IMR-90 (cell line): ENCODE measurements at regions not wholly inside any gene's neighbourhood (a gene's known extent, or its start where the extent isn't known, plus 50 kb on each side); places are given as distances from the start of the nearest gene placed in this dataset.
"Not testable (repeated sequence)": the region's sequence is repeated elsewhere in the genome, so short reads cannot be mapped to it uniquely, and the experiment has no call there.

Experiments
- ATAC-seq: fragments of 200-7000 bp; cut with Tn5 transposase; 2 replicates; pipeline ENCODE4 v1.9.1; 2020; ENCODE audit warnings: low read depth, mild to moderate bottlenecking, moderate library complexity
- BruUV-seq: library from RNA; stranded (reverse); fragments of 400-500 nt; replicated peaks from 2 replicates; lab custom pipeline; 2021; lab: Mats Ljungman, UMichigan
- CTCF ChIA-PET: fragments of 300-600 bp; formaldehyde crosslinking; extraction: SDS; loops from one replicate; lab custom pipeline; 2021; ENCODE audit warnings: antibody characterized with exemption; lab: Yijun Ruan, JAX
- POLR2A ChIA-PET: fragments of 300-600 bp; sonication (Branson Sonifier 250); formaldehyde crosslinking; loops from one replicate; lab custom pipeline; 2022; ENCODE audit warnings: antibody characterized with exemption; ENCODE audit not compliant: unreplicated experiment; lab: Charles Lee
- DNase-seq: peaks from one replicate; pipeline ENCODE4 v3.0.0; 2013
- H2AFZ ChIP-seq: replicated peaks from 2 replicates; pipeline ENCODE3; 2013; ENCODE audit warnings: low read length, mild to moderate bottlenecking; ENCODE audit not compliant: poor library complexity
- H2AK5ac ChIP-seq: 2 replicates; pipeline ENCODE4 v1.6.1; 2013; ENCODE audit warnings: low read depth, low read length, inconsistent platforms
- H2AK9ac ChIP-seq: replicated peaks from 2 replicates; pipeline ENCODE3; 2013; ENCODE audit warnings: mild to moderate bottlenecking, low read depth, low read length, moderate library complexity; ENCODE audit not compliant: poor library complexity
- H2BK120ac ChIP-seq: 2 replicates; pipeline ENCODE4 v1.6.1; 2013; ENCODE audit warnings: low read depth, low read length, inconsistent platforms
- H2BK15ac ChIP-seq: 3 replicates; pipeline ENCODE4 v1.6.1; 2013; ENCODE audit warnings: low read depth, low read length, inconsistent platforms
- H2BK20ac ChIP-seq: 2 replicates; pipeline ENCODE4 v1.6.1; 2013; ENCODE audit warnings: low read depth, mild to moderate bottlenecking, inconsistent platforms, low read length, moderate library complexity
- H2BK5ac ChIP-seq: 2 replicates; pipeline ENCODE4 v1.6.1; 2013; ENCODE audit warnings: mild to moderate bottlenecking, low read depth, low read length, inconsistent platforms; ENCODE audit not compliant: poor library complexity, severe bottlenecking
- H3K14ac ChIP-seq: replicated peaks from 2 replicates; pipeline ENCODE4 v1.6.1; 2013; ENCODE audit warnings: low read depth, low read length, inconsistent platforms
- H3K18ac ChIP-seq: 2 replicates; pipeline ENCODE4 v1.6.1; 2013; ENCODE audit warnings: low read depth, low read length, control low read depth
- H3K23ac ChIP-seq: 2 replicates; pipeline ENCODE4 v1.6.1; 2013; ENCODE audit warnings: low read depth, low read length, inconsistent platforms
- H3K27ac ChIP-seq: 2 replicates; pipeline ENCODE4 v1.5.1; 2013; ENCODE audit warnings: mild to moderate bottlenecking, control low read depth, low read length; ENCODE audit not compliant: insufficient read depth
- H3K27me3 ChIP-seq: 2 replicates; pipeline ENCODE4 v1.6.1; 2013; ENCODE audit warnings: low read length; ENCODE audit not compliant: control insufficient read depth, insufficient read depth
- H3K36me3 ChIP-seq: 2 replicates; pipeline ENCODE4 v1.6.1; 2013; ENCODE audit warnings: low read length, mixed read lengths; ENCODE audit not compliant: control insufficient read depth, insufficient read depth
- H3K4ac ChIP-seq: 2 replicates; pipeline ENCODE4 v1.6.1; 2013; ENCODE audit warnings: low read depth, low read length, inconsistent platforms
- H3K4me1 ChIP-seq: 2 replicates; pipeline ENCODE4 v1.6.1; 2013; ENCODE audit warnings: low read length, mixed read lengths; ENCODE audit not compliant: control insufficient read depth, insufficient read depth
- H3K4me2 ChIP-seq: 2 replicates; pipeline ENCODE4 v1.6.1; 2013; ENCODE audit warnings: low read depth, mild to moderate bottlenecking, control low read depth, low read length, moderate library complexity
- H3K4me3 ChIP-seq: 2 replicates; pipeline ENCODE4 v1.5.1; 2013; ENCODE audit warnings: low read depth, mild to moderate bottlenecking, control low read depth, low read length, moderate library complexity; ENCODE audit not compliant: insufficient read depth
- H3K56ac ChIP-seq: 2 replicates; pipeline ENCODE4 v1.6.1; 2013; ENCODE audit warnings: low read length, inconsistent platforms; ENCODE audit not compliant: insufficient read depth; ENCODE audit errors: extremely low read depth
- H3K79me1 ChIP-seq, 2 experiments: 2 replicates each; pipeline ENCODE4 v1.6.1; 2013; ENCODE audit warnings: low read length in 2 of 2, inconsistent platforms in 1 of 2, low read depth in 1 of 2
- H3K9ac ChIP-seq: 2 replicates; pipeline ENCODE4 v1.6.1; 2013; ENCODE audit warnings: low read depth, low read length, control low read depth
- H3K9me1 ChIP-seq: 2 replicates; pipeline ENCODE4 v1.6.1; 2013; ENCODE audit warnings: low read length, inconsistent platforms; ENCODE audit not compliant: insufficient read depth
- H3K9me3 ChIP-seq: 2 replicates; pipeline ENCODE4 v1.6.1; 2013; ENCODE audit warnings: low read length; ENCODE audit not compliant: control insufficient read depth, insufficient read depth
- H4K20me1 ChIP-seq: 2 replicates; pipeline ENCODE4 v1.6.1; 2013; ENCODE audit warnings: low read length, inconsistent platforms; ENCODE audit not compliant: insufficient read depth
- H4K5ac ChIP-seq: 2 replicates; pipeline ENCODE4 v1.6.1; 2013; ENCODE audit warnings: mild to moderate bottlenecking, low read depth, low read length, control low read depth
- H4K8ac ChIP-seq, 2 experiments: 2 replicates each; pipeline ENCODE4 v1.6.1; 2013; ENCODE audit warnings: low read depth in 2 of 2, low read length in 2 of 2, control low read depth in 1 of 2, inconsistent platforms in 1 of 2
- H4K91ac ChIP-seq: 2 replicates; pipeline ENCODE4 v1.6.1; 2013; ENCODE audit warnings: low read depth, low read length, inconsistent platforms; ENCODE audit not compliant: insufficient read depth
- WGBS, 2 experiments: methylation state at CpG; one replicate each; pipeline versions ENCODE4 v1.1.5 to v1.1.7; 2013; ENCODE audit warnings: missing lambda C conversion rate in 2 of 2; ENCODE audit not compliant: insufficient read length in 1 of 2; ENCODE audit errors: extremely low coverage in 2 of 2; 5-methylcytosine and 5-hydroxymethylcytosine counted together
- dilution Hi-C: fragments of 300-500 bp; cut with HindIII; formaldehyde crosslinking; loops from one replicate; pipeline ENCODE4 v1.14.3; 2018; ENCODE audit warnings: low sequenced_read_pairs; ENCODE audit not compliant: unreplicated experiment
- in situ Hi-C: fragments of 300-500 bp; cut with MboI; formaldehyde crosslinking; loops from 3 replicates; pipeline ENCODE4 v1.14.3; 2019; ENCODE audit warnings: low sequenced_read_pairs, inconsistent platforms, mixed read lengths
- intact Hi-C: fragments of 100-400 bp; cut with micrococcal nuclease; formaldehyde crosslinking; loops from 2 replicates; pipeline ENCODE4 v1.10.0; 2022
- TF ChIP-seq, protein P1 (sequence below): conservative IDR thresholded peaks from 2 replicates; pipeline ENCODE4 v1.5.1; 2012; ENCODE audit warnings: mild to moderate bottlenecking, low read depth, low read length, improper control_type of control experiment

- H3K9ac ChIP-seq = no peak overlapping the region
- no peak overlapping the region for H3K18ac ChIP-seq
- H2BK120ac ChIP-seq = no peak overlapping the region
- no TSS peak for BruUV-seq
- no peak overlapping the region for H3K4ac ChIP-seq
- no peak overlapping the region for H3K4me2 ChIP-seq
- CTCF ChIA-PET = no interaction called here
- H3K4me3 ChIP-seq = no peak overlapping the region
- H3K27ac ChIP-seq = no peak overlapping the region
- H2AFZ ChIP-seq = no peak overlapping the region
- no peak overlapping the region for H3K56ac ChIP-seq
- H2AK9ac ChIP-seq = no peak overlapping the region
- no peak overlapping the region for H3K14ac ChIP-seq
- H2BK5ac ChIP-seq = no peak overlapping the region
- H4K5ac ChIP-seq = no peak overlapping the region
- dilution Hi-C loops (no loop called here), intact Hi-C loops (no loop called here), in situ Hi-C loops (no loop called here)
- no peaks in the 10 kb centered on the region for H3K79me1 ChIP-seq
- no peaks in the 10 kb centered on the region for H3K27me3 ChIP-seq
- H3K4me1 ChIP-seq = no peaks in the 10 kb centered on the region
- H4K8ac ChIP-seq = no peak overlapping the region
- no peak overlapping the region for H2BK20ac ChIP-seq
- no peaks in the 10 kb centered on the region for H3K9me1 ChIP-seq
- DNase-seq = no peak
- no peak overlapping the region for H3K23ac ChIP-seq
- H4K20me1 ChIP-seq = no peaks in the 10 kb centered on the region
- WGBS, 2 experiments = no CpG with 5 or more reads among the region's 4 CpGs
- H4K91ac ChIP-seq = no peak overlapping the region
- no peaks in the 10 kb centered on the region for H3K36me3 ChIP-seq
- TF ChIP-seq, protein P1, sequence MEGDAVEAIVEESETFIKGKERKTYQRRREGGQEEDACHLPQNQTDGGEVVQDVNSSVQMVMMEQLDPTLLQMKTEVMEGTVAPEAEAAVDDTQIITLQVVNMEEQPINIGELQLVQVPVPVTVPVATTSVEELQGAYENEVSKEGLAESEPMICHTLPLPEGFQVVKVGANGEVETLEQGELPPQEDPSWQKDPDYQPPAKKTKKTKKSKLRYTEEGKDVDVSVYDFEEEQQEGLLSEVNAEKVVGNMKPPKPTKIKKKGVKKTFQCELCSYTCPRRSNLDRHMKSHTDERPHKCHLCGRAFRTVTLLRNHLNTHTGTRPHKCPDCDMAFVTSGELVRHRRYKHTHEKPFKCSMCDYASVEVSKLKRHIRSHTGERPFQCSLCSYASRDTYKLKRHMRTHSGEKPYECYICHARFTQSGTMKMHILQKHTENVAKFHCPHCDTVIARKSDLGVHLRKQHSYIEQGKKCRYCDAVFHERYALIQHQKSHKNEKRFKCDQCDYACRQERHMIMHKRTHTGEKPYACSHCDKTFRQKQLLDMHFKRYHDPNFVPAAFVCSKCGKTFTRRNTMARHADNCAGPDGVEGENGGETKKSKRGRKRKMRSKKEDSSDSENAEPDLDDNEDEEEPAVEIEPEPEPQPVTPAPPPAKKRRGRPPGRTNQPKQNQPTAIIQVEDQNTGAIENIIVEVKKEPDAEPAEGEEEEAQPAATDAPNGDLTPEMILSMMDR = no peak
- ATAC-seq = no peak
- POLR2A ChIA-PET = no interaction called here
- H2AK5ac ChIP-seq = no peak overlapping the region
- no peak overlapping the region for H2BK15ac ChIP-seq
- no peaks in the 10 kb centered on the region for H3K9me3 ChIP-seq
Observed at GRCh38 chr5:62100201-62100600, 205.8 kb upstream of the KIF2A start.

- H3K27me3 ChIP-seq, H4K91ac ChIP-seq, H3K9me3 ChIP-seq, H2BK120ac ChIP-seq, DNase-seq, dilution Hi-C loops, H3K4me2 ChIP-seq, H3K79me1 ChIP-seq, H2AK9ac ChIP-seq, in situ Hi-C loops, H2AK5ac ChIP-seq, CTCF ChIA-PET, H2BK5ac ChIP-seq, ATAC-seq, BruUV-seq, H3K4me1 ChIP-seq, H3K4ac ChIP-seq, H3K14ac ChIP-seq, H3K27ac ChIP-seq, H3K9me1 ChIP-seq, H4K8ac ChIP-seq, H3K36me3 ChIP-seq, H3K56ac ChIP-seq, H3K9ac ChIP-seq, H4K5ac ChIP-seq, H4K20me1 ChIP-seq, intact Hi-C loops, H3K23ac ChIP-seq, POLR2A ChIA-PET, H2BK20ac ChIP-seq, H2BK15ac ChIP-seq, H2AFZ ChIP-seq, H3K18ac ChIP-seq, H3K4me3 ChIP-seq: not testable (repeated sequence)
- WGBS, 2 experiments = no CpG with 5 or more reads among the region's 4 CpGs
Observed at GRCh38 chr5:62103863-62104262, 202.1 kb upstream of the KIF2A start.
